ENCODE measurements at regions not wholly inside any gene's neighbourhood (a gene's known extent, or its start where the extent isn't known, plus 50 kb on each side); places are given as distances from the start of the nearest gene placed in this dataset.

GRCh38 chr2:19750136-19750535 lies 151.6 kb downstream of the TTC32 start:
- no peak for TF ChIP-seq POLR2AphosphoS5 (IDR thresholded peaks at IDR 0.05)
- TF ChIP-seq, protein P1, sequence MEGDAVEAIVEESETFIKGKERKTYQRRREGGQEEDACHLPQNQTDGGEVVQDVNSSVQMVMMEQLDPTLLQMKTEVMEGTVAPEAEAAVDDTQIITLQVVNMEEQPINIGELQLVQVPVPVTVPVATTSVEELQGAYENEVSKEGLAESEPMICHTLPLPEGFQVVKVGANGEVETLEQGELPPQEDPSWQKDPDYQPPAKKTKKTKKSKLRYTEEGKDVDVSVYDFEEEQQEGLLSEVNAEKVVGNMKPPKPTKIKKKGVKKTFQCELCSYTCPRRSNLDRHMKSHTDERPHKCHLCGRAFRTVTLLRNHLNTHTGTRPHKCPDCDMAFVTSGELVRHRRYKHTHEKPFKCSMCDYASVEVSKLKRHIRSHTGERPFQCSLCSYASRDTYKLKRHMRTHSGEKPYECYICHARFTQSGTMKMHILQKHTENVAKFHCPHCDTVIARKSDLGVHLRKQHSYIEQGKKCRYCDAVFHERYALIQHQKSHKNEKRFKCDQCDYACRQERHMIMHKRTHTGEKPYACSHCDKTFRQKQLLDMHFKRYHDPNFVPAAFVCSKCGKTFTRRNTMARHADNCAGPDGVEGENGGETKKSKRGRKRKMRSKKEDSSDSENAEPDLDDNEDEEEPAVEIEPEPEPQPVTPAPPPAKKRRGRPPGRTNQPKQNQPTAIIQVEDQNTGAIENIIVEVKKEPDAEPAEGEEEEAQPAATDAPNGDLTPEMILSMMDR (IDR thresholded peaks at IDR 0.05), result no peak
- no peak for TF ChIP-seq POLR2A (IDR thresholded peaks at IDR 0.05)
